Adrenal gland (tissue), 9 donors: ENCODE measurements at regions not wholly inside any gene's neighbourhood (a gene's known extent, or its start where the extent isn't known, plus 50 kb on each side); places are given as distances from the start of the nearest gene placed in this dataset.

Experiments used
- DNase-seq, 7 donors: peaks; one replicate each; pipeline ENCODE4 v3.0.0-alpha.2; 2019 to 2020
- H3K27ac ChIP-seq, 5 donors: fragments of 200-600 bp; sonication (generic) in 4 of 5; 1 replicate in 3 of 5; 2 replicates in 2 of 5; pipeline versions ENCODE4 v1.5.1 to v1.8.0; 2016 to 2020; ENCODE audit warnings: mild to moderate bottlenecking in 1 of 5
- H3K27me3 ChIP-seq: fragments of 200-600 bp; 2 replicates; pipeline ENCODE4 v1.8.0; 2021
- H3K36me3 ChIP-seq, 2 donors: fragments of 200-600 bp; replicated peaks in 1 of 2; 1 replicate in 1 of 2; 2 replicates in 1 of 2; pipeline versions ENCODE4 v1.5.1 to v1.8.0; 2018 to 2022
- H3K4me1 ChIP-seq, 2 donors: fragments of 200-600 bp; replicated peaks in 1 of 2; 1 replicate in 1 of 2; 2 replicates in 1 of 2; pipeline versions ENCODE4 v1.5.1 to v1.8.0; 2018 to 2021
- H3K4me3 ChIP-seq, 4 donors: fragments of 200-600 bp; sonication (generic) in 3 of 4; one replicate each; pipeline ENCODE4 v1.5.1; 2016 to 2018
- H3K9me3 ChIP-seq, 3 donors: fragments of 200-600 bp; sonication (generic) in 1 of 3; replicated peaks in 1 of 3; 1 replicate in 2 of 3; 2 replicates in 1 of 3; pipeline versions ENCODE4 v1.5.1 to v1.8.0; 2016 to 2021
- CTCF ChIP-seq, 6 experiments: fragments of 450-650 bp in 4 of 6; fragments of 200-600 bp in 2 of 6; sonication (generic) in 1 of 6; IDR thresholded peaks; 1 replicate in 5 of 6; 2 replicates in 1 of 6; pipeline versions ENCODE4 v1.5.1 to v1.8.0; 2016 to 2021; ENCODE audit warnings: antibody characterized with exemption in 6 of 6, mild to moderate bottlenecking in 2 of 6, moderate library complexity in 1 of 6
- POLR2A ChIP-seq, 2 donors: fragments of 450-650 bp; IDR thresholded peaks; one replicate each; pipeline ENCODE4 v1.6.1; 2017; ENCODE audit warnings: antibody characterized with exemption in 2 of 2, mild to moderate bottlenecking in 2 of 2, moderate library complexity in 1 of 2
- WGBS, 4 donors: extraction: QIAGEN DNeasy Blood & Tissue Kit in 2 of 4; methylation state at CpG; one replicate each; pipeline versions ENCODE4 v1.1.5 to v1.1.7; 2013 to 2017; 5-methylcytosine and 5-hydroxymethylcytosine counted together
- intact Hi-C, 2 donors: fragments of 100-400 bp; cut with DNase I; formaldehyde crosslinking; loops; one replicate each; pipeline versions ENCODE4 v1.14.1 to v1.15.0; 2022 to 2023
- donor health status: healthy with polysubstance abuse.
- donor health status: Bipolar disorder and iron deficiency.
- donor health status: DM: yes; HTN: yes; CAD: no.
- donor health status: DM: no; HTN: no; CAD: no.
- donor health status: DM: no; HTN: no; CAD: no.

- TF ChIP-seq CTCF (IDR thresholded peaks at IDR 0.05) (no peak), POLR2A (IDR thresholded peaks at IDR 0.05) (no peak)
- intact Hi-C loops, result no loop called here
- Histone ChIP-seq H3K4me3 (no peak overlapping the region), H3K27me3 (no peaks in the 10 kb centered on the region), H3K36me3 (no peaks in the 10 kb centered on the region), H3K4me1 (no peaks in the 10 kb centered on the region), H3K27ac (no peak overlapping the region), H3K9me3 (no peaks in the 10 kb centered on the region)
- DNase-seq, result no peak
- 29 to 50% (median 42%) methylated on average over 2 of the region's 2 CpGs for WGBS, 4 donors
Observed at GRCh38 chr2:66271777-66272176, 163.1 kb upstream of the MEIS1 start.

- DNase-seq, result no peak
- TF ChIP-seq CTCF (IDR thresholded peaks at IDR 0.05) (no peak), POLR2A (IDR thresholded peaks at IDR 0.05) (no peak)
- intact Hi-C loops, result no loop called here
- H3K9me3 ChIP-seq, result no peaks in the 10 kb centered on the region
- no peaks in the 10 kb centered on the region for H3K4me1 ChIP-seq
- H3K4me3 ChIP-seq, result no peak overlapping the region
- H3K27ac ChIP-seq, result no peak overlapping the region
- no peaks in the 10 kb centered on the region for H3K27me3 ChIP-seq
- no peaks in the 10 kb centered on the region for H3K36me3 ChIP-seq
- 95 to 100% (median 97%) methylated on average over 1 of the region's 1 CpG for WGBS, 4 donors
Observed at GRCh38 chr2:66270247-66270646, 164.7 kb upstream of the MEIS1 start.

- no peak overlapping the region for H3K27ac ChIP-seq
- no peak for TF ChIP-seq CTCF (IDR thresholded peaks at IDR 0.05)
- TF ChIP-seq POLR2A (IDR thresholded peaks at IDR 0.05), result no peak
- WGBS, 4 donors, result 89 to 100% (median 92%) methylated on average over 1 of the region's 1 CpG
Observed at GRCh38 chr2:66269166-66269565, 165.8 kb upstream of the MEIS1 start.

GRCh38 chr2:66268756-66269155, 166.2 kb upstream of the MEIS1 start:
- no peaks in the 10 kb centered on the region for H3K9me3 ChIP-seq
- H3K27me3 ChIP-seq, result no peaks in the 10 kb centered on the region
- TF ChIP-seq CTCF (IDR thresholded peaks at IDR 0.05), result no peak
- no peak overlapping the region for H3K27ac ChIP-seq
- intact Hi-C loops, result no loop called here
- H3K4me3 ChIP-seq, result no peak overlapping the region
- no peak for DNase-seq
- no peaks in the 10 kb centered on the region for H3K4me1 ChIP-seq
- no peaks in the 10 kb centered on the region for H3K36me3 ChIP-seq

More at GRCh38 chr2:66269166-66269565, 165.8 kb upstream of the MEIS1 start:
- H3K4me1 ChIP-seq, result no peaks in the 10 kb centered on the region
- intact Hi-C loops, result no loop called here
- no peak overlapping the region for H3K4me3 ChIP-seq
- no peaks in the 10 kb centered on the region for H3K9me3 ChIP-seq
- no peak for DNase-seq
- H3K36me3 ChIP-seq, result no peaks in the 10 kb centered on the region
- no peaks in the 10 kb centered on the region for H3K27me3 ChIP-seq
